NCI-H1694 (cell line): ENCODE measurements at regions not wholly inside any gene's neighbourhood (a gene's known extent, or its start where the extent isn't known, plus 50 kb on each side); places are given as distances from the start of the nearest gene placed in this dataset.
"Not testable (repeated sequence)": the region's sequence is repeated elsewhere in the genome, so short reads cannot be mapped to it uniquely, and the experiment has no call there.

ENCODE experiments used
- DNase-seq: peaks from one replicate; lab custom pipeline; 2025; lab: John Stamatoyannopoulos, UW

- not testable (repeated sequence) for DNase-seq
These were observed 62.7 kb upstream of the EZR start for GRCh38 chr6:158881884-158882283.

DNA sequence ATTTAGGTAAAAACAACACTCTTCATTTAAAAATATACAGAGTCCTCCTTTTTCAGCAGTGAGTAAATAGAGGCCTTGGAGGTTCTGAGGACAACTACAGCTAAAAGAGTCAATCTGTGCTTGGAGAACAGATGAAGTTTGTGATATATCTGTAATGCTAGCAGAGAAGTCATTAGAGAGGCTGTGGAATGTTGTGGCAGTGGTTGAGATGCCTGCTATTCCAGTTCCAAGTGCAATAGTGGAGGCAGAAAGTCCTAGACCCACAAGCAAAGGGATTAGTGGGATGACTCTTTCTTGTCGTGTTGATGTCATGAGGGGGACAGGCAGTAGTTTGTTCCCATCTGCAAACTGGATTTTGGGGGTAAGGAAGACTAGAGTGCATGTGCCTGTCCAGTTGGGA lies 62.1 kb upstream of the EZR start:
- not testable (repeated sequence) for DNase-seq

DNA sequence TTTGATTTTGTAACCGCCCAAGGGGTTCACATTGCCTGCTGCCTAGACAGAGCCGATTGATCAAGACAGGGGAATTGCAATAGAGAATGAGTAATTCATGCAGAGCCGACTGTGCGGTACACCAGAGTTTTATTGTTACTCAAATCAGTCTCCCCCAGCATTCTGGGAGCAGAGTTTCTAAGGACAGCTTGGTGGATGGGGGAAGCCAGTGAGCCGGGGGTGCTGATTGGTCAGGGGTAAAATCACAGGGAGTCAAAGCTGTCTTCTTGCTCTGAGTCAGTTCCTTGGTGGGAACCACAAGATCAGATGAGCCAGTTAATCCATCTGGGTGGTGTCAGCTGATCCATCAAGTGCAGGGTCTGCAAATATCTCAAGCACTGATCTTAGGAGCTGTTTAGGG lies 60.0 kb upstream of the EZR start:
- no peak for DNase-seq

- no peak for DNase-seq
These were observed 58.5 kb upstream of the EZR start for GRCh38 chr6:158877716-158878115.

GRCh38 chr6:158876886-158877285 lies 57.7 kb upstream of the EZR start:
- no peak for DNase-seq

DNA sequence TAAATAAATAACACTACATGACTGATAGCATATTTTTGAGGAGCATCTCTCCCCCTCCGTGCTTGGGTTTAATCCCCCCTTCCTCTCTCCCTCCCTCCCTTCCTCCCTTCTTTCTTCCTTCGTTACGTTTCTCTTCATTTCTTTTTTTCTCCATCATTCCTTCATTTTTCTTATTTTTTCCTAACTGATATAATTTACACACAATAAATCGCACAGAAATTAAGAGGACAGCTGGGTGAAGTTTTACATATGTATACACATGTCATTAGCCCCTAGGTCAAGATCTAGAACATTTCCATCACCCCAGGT lies 51.4 kb upstream of the EZR start:
- no peak for DNase-seq

DNA sequence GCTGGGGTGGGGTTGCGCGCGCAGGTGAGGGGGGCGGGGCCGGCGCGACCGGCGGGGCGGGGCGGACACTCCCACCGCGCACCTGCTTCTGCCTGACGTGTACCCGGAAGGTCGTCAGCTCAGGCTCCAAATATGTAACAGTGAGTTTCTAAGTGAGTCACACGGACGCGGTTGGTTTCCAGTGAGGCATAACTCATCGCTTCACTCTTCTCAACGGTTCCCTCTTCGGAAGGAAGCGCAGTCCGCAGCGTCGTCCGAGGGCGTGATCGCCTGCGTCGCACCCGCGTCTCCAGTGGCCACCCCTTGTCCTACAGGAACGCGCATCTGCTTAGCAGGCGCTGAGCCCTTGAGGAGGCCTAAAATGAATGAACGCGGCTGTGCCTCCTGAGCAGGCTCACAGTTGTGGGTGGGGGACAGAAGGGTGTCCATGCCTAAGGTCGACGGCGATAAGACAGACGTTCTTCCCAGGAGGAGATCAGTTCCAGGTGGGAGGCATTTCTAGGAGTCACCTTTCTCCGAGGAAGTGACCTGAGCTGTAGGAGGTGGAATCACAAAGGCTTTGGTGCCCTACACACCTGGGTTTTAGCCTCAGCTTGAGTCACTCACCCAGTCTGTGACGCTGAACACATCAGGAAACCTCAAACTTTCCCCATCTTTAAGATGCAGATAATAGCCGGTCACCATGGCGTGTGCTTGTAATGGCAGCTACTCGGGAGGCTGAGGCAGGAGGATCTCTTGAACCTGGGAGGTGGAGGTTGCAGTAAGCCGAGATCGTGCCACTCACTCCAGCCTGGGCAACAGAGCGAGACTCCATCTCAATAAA lies 50.9 kb upstream of the EZR start:
- DNase-seq: no peak

GRCh38 chr6:158868890-158869825 lies 50.0 kb upstream of the EZR start:
- DNase-seq: peak; percentile 49
